HepG2 (cell line): ENCODE measurements at regions not wholly inside any gene's neighbourhood (a gene's known extent, or its start where the extent isn't known, plus 50 kb on each side); places are given as distances from the start of the nearest gene placed in this dataset.

Experiments
- ATRX ChIP-seq: sonication (generic); formaldehyde crosslinking; IDR thresholded peaks from 2 replicates; pipeline ENCODE4 v1.4.0; 2020; ENCODE audit warnings: missing genetic modification reagents, borderline replicate concordance
- HDAC1 ChIP-seq: sonication (generic); formaldehyde crosslinking; IDR thresholded peaks from 2 replicates; pipeline ENCODE4 v1.5.1; 2020; ENCODE audit warnings: mild to moderate bottlenecking, missing genetic modification reagents
- MED1 ChIP-seq: sonication (generic); formaldehyde crosslinking; IDR thresholded peaks from 2 replicates; pipeline ENCODE4 v1.4.0; 2020; ENCODE audit warnings: missing genetic modification reagents
- NR3C1 ChIP-seq: sonication (generic); formaldehyde crosslinking; IDR thresholded peaks from 2 replicates; pipeline ENCODE4 v1.4.0; 2020; ENCODE audit warnings: missing genetic modification reagents
- PAWR ChIP-seq: sonication (generic); formaldehyde crosslinking; IDR thresholded peaks from 2 replicates; pipeline ENCODE4 v1.4.0; 2020; ENCODE audit warnings: missing genetic modification reagents, mild to moderate bottlenecking, borderline replicate concordance
- SRSF9 ChIP-seq: fragments of 200-400 bp; formaldehyde crosslinking; IDR thresholded peaks from 2 replicates; pipeline ENCODE4 v1.6.1; 2018; ENCODE audit warnings: borderline replicate concordance, mild to moderate bottlenecking, low read depth, low read length; ENCODE audit not compliant: insufficient read depth, poor library complexity, severe bottlenecking
- TEAD3 ChIP-seq: optimal IDR thresholded peaks from 2 replicates; pipeline ENCODE3; 2016; ENCODE audit warnings: borderline replicate concordance
- ZNF318 ChIP-seq: sonication (generic); formaldehyde crosslinking; IDR thresholded peaks from 2 replicates; pipeline ENCODE4 v1.4.0; 2020; ENCODE audit warnings: mild to moderate bottlenecking, missing genetic modification reagents
- ZNF761 ChIP-seq: sonication (generic); formaldehyde crosslinking; conservative IDR thresholded peaks from 2 replicates; pipeline ENCODE4 v1.4.0; 2020; ENCODE audit warnings: mild to moderate bottlenecking, missing genetic modification reagents

- TF ChIP-seq ZNF318 (CRISPR knock-in tag) (no peak), HDAC1 (CRISPR knock-in tag) (no peak), TEAD3 (CRISPR knock-in tag) (peak; percentile 37), MED1 (CRISPR knock-in tag) (peak; percentile 81), SRSF9 (no peak), NR3C1 (CRISPR knock-in tag) (no peak), PAWR (CRISPR knock-in tag) (no peak), ZNF761 (no peak), ATRX (no peak)
Observed at GRCh38 chr12:115088328-115088994, 404.5 kb upstream of the TBX3 start (continued).
